ENCODE measurements at regions not wholly inside any gene's neighbourhood (a gene's known extent, or its start where the extent isn't known, plus 50 kb on each side); places are given as distances from the start of the nearest gene placed in this dataset.

- Mint-ChIP-seq H3K36me3 (no peaks in the 10 kb centered on the region), H3K27ac (no peak overlapping the region), H3K4me1 (peaks cover 18 to 19% of the 10 kb centered on the region in 2 donors), H3K27me3 (ENCODE audit: low read depth in 2 of 2) (no peaks in the 10 kb centered on the region), H3K4me3 (no peak overlapping the region), H3K9me3 (peaks cover 0 to 3% of the 10 kb centered on the region in 2 donors)
- intact Hi-C loops (cut with micrococcal nuclease), result no loop called here
- Histone ChIP-seq H3K27me3 (ENCODE audit: control insufficient read depth, insufficient read depth, low read length) (no peaks in the 10 kb centered on the region), H3K9me3 (ENCODE audit: control insufficient read depth, insufficient read depth, low read length) (no peaks in the 10 kb centered on the region), H3K27ac (ENCODE audit: low read length) (no peak overlapping the region), H3K4me3 (ENCODE audit: low read length) (no peak overlapping the region), H3K36me3 (ENCODE audit: control insufficient read depth, insufficient read depth, low read length) (no peaks in the 10 kb centered on the region), H3K4me1 (ENCODE audit: control insufficient read depth, insufficient read depth, low read length) (peaks cover 12% of the 10 kb centered on the region)
- WGBS (ENCODE audit: insufficient coverage), result 81% methylated on average over 2 of the region's 2 CpGs
- no peak for DNase-seq
- no peak for ATAC-seq
- TF ChIP-seq CTCF (IDR thresholded peaks at IDR 0.05), result no peak
Observed at GRCh38 chr12:92509156-92509738, 193.5 kb upstream of the PLEKHG7 start.

GRCh38 chr12:92506891-92507290, 195.9 kb upstream of the PLEKHG7 start:
- Mint-ChIP-seq H3K4me1 (peaks cover 18 to 19% of the 10 kb centered on the region in 2 donors), H3K27me3 (ENCODE audit: low read depth in 2 of 2) (no peaks in the 10 kb centered on the region), H3K9me3 (peaks cover 0 to 3% of the 10 kb centered on the region in 2 donors), H3K27ac (peak overlapping the region in 1 of 2 donors; percentile 76), H3K4me3 (no peak overlapping the region), H3K36me3 (no peaks in the 10 kb centered on the region)
- peaks cover 12% of the 10 kb centered on the region for H3K4me1 ChIP-seq (ENCODE audit: control insufficient read depth, insufficient read depth, low read length)
- no peaks in the 10 kb centered on the region for H3K36me3 ChIP-seq (ENCODE audit: control insufficient read depth, insufficient read depth, low read length)
- WGBS (ENCODE audit: insufficient coverage), result 78% methylated on average over 3 of the region's 3 CpGs
- no peak for TF ChIP-seq CTCF (IDR thresholded peaks at IDR 0.05)
- DNase-seq (no peak), ATAC-seq (no peak)
- no peak overlapping the region for H3K4me3 ChIP-seq (ENCODE audit: low read length)
- intact Hi-C loops (cut with micrococcal nuclease), result no loop called here
- no peaks in the 10 kb centered on the region for H3K9me3 ChIP-seq (ENCODE audit: control insufficient read depth, insufficient read depth, low read length)
- no peaks in the 10 kb centered on the region for H3K27me3 ChIP-seq (ENCODE audit: control insufficient read depth, insufficient read depth, low read length)
- peak overlapping the region; percentile 23 for H3K27ac ChIP-seq (ENCODE audit: low read length)

GRCh38 chr12:92506460-92506859, 196.3 kb upstream of the PLEKHG7 start:
- DNase-seq, result no peak
- H3K4me1 Mint-ChIP-seq, result peaks cover 18 to 19% of the 10 kb centered on the region in 2 donors
- H3K27me3 Mint-ChIP-seq (ENCODE audit: low read depth in 2 of 2), result no peaks in the 10 kb centered on the region
- peak overlapping the region; percentile 76 to 85 for H3K27ac Mint-ChIP-seq
- no peak overlapping the region for H3K4me3 ChIP-seq (ENCODE audit: low read length)
- no peak for TF ChIP-seq CTCF (IDR thresholded peaks at IDR 0.05)
- H3K4me3 Mint-ChIP-seq, result no peak overlapping the region
- no peaks in the 10 kb centered on the region for H3K27me3 ChIP-seq (ENCODE audit: control insufficient read depth, insufficient read depth, low read length)
- 93% methylated on average over 2 of the region's 2 CpGs for WGBS (ENCODE audit: insufficient coverage)
- intact Hi-C loops (cut with micrococcal nuclease), result no loop called here
- no peaks in the 10 kb centered on the region for H3K36me3 Mint-ChIP-seq
- peaks cover 12% of the 10 kb centered on the region for H3K4me1 ChIP-seq (ENCODE audit: control insufficient read depth, insufficient read depth, low read length)
- no peaks in the 10 kb centered on the region for H3K36me3 ChIP-seq (ENCODE audit: control insufficient read depth, insufficient read depth, low read length)
- H3K9me3 Mint-ChIP-seq, result peaks cover 0 to 3% of the 10 kb centered on the region in 2 donors
- ATAC-seq, result no peak
- peak overlapping the region; percentile 66 for H3K27ac ChIP-seq (ENCODE audit: low read length)
- no peaks in the 10 kb centered on the region for H3K9me3 ChIP-seq (ENCODE audit: control insufficient read depth, insufficient read depth, low read length)

Measured in natural killer cell (primary cell).